WTC11 (cell line): ENCODE measurements at regions not wholly inside any gene's neighbourhood (a gene's known extent, or its start where the extent isn't known, plus 50 kb on each side); places are given as distances from the start of the nearest gene placed in this dataset.

ENCODE experiments used
- ATAC-seq: fragments of 200-7000 bp; cut with Tn5 transposase; 2 replicates; pipeline ENCODE4 v1.10.0; 2021; ENCODE audit warnings: mild to moderate bottlenecking, moderate library complexity
- CTCF ChIA-PET: fragments of 300-600 bp; sonication (Branson Sonifier 250); formaldehyde crosslinking; loops from one replicate; lab custom pipeline; 2021; ENCODE audit warnings: antibody characterized with exemption; lab: Charles Lee
- POLR2A ChIA-PET: fragments of 350-600 bp; sonication (Branson Sonifier 250); formaldehyde crosslinking; loops from one replicate; lab custom pipeline; 2021; ENCODE audit warnings: antibody characterized with exemption; lab: Charles Lee
- DNase-seq: peaks from one replicate; pipeline ENCODE4 v3.0.0; 2021; ENCODE audit warnings: low spot score
- H3K27ac Mint-ChIP-seq: 2 replicates; pipeline ENCODE4 v1.8.0; 2021; ENCODE audit warnings: mixed read lengths
- H3K27me3 Mint-ChIP-seq: 2 replicates; pipeline ENCODE4 v1.8.0; 2021; ENCODE audit warnings: low read depth, mild to moderate bottlenecking, moderate library complexity, mixed read lengths
- H3K36me3 Mint-ChIP-seq: 2 replicates; pipeline ENCODE4 v1.8.0; 2021; ENCODE audit warnings: mixed read lengths
- H3K4me1 Mint-ChIP-seq: 2 replicates; pipeline ENCODE4 v1.8.0; 2022; ENCODE audit warnings: mixed read lengths
- H3K4me3 Mint-ChIP-seq: 2 replicates; pipeline ENCODE4 v1.8.0; 2021; ENCODE audit warnings: mild to moderate bottlenecking, moderate library complexity, mixed read lengths
- H3K9me3 Mint-ChIP-seq: 2 replicates; pipeline ENCODE4 v1.8.0; 2021; ENCODE audit warnings: mixed read lengths
- ATF2 ChIP-seq: sonication (generic); formaldehyde crosslinking; IDR thresholded peaks from 2 replicates; pipeline ENCODE4 v1.8.1; 2022; ENCODE audit warnings: low read depth, missing genetic modification reagents, borderline replicate concordance
- ATF3 ChIP-seq: sonication (generic); formaldehyde crosslinking; conservative IDR thresholded peaks from 2 replicates; pipeline ENCODE4 v1.8.1; 2022; ENCODE audit warnings: mild to moderate bottlenecking, missing genetic modification reagents
- CDX4 ChIP-seq: fragments of 250-450 bp; sonication (Bioruptor Pico); IDR thresholded peaks from 2 replicates; pipeline ENCODE4 v1.9.0; 2021; ENCODE audit warnings: moderate library complexity, mild to moderate bottlenecking, inconsistent platforms, borderline replicate concordance
- CREM ChIP-seq: sonication (generic); formaldehyde crosslinking; IDR thresholded peaks from 2 replicates; pipeline ENCODE4 v1.8.1; 2022; ENCODE audit warnings: mild to moderate bottlenecking, missing genetic modification reagents, moderate library complexity
- EMX1 ChIP-seq: fragments of 250-450 bp; sonication (Bioruptor Pico); IDR thresholded peaks from 2 replicates; pipeline ENCODE4 v1.8.0; 2021; ENCODE audit warnings: mild to moderate bottlenecking
- GABPB1 ChIP-seq: sonication (generic); formaldehyde crosslinking; IDR thresholded peaks from 2 replicates; pipeline ENCODE4 v1.8.1; 2023; ENCODE audit warnings: mild to moderate bottlenecking, missing genetic modification reagents
- IRF1 ChIP-seq: sonication (generic); formaldehyde crosslinking; IDR thresholded peaks from 2 replicates; pipeline ENCODE4 v1.8.0; 2023; ENCODE audit warnings: missing genetic modification reagents
- NFATC4 ChIP-seq: fragments of 250-450 bp; sonication (Bioruptor Pico); IDR thresholded peaks from 2 replicates; pipeline ENCODE4 v1.9.0; 2021; ENCODE audit warnings: mild to moderate bottlenecking
- SOX15 ChIP-seq: fragments of 250-450 bp; sonication (Bioruptor Pico); IDR thresholded peaks from 2 replicates; pipeline ENCODE4 v1.9.0; 2021; ENCODE audit warnings: mild to moderate bottlenecking
- ZBTB43 ChIP-seq: sonication (generic); formaldehyde crosslinking; IDR thresholded peaks from 2 replicates; pipeline ENCODE4 v1.8.1; 2023; ENCODE audit warnings: mild to moderate bottlenecking, missing genetic modification reagents
- ZMAT4 ChIP-seq: fragments of 250-450 bp; sonication (Bioruptor Pico); IDR thresholded peaks from 2 replicates; pipeline ENCODE4 v1.9.0; 2021; ENCODE audit warnings: mild to moderate bottlenecking
- ZNF416 ChIP-seq: fragments of 250-450 bp; sonication (Bioruptor Pico); IDR thresholded peaks from 2 replicates; pipeline ENCODE4 v1.9.0; 2021; ENCODE audit warnings: mild to moderate bottlenecking, inconsistent platforms
- ZNF532 ChIP-seq: fragments of 250-450 bp; sonication (Bioruptor Pico); IDR thresholded peaks from 2 replicates; pipeline ENCODE4 v1.9.0; 2021; ENCODE audit warnings: mild to moderate bottlenecking, borderline replicate concordance

- no peak for TF ChIP-seq ZNF532
- TF ChIP-seq GABPB1 (CRISPR knock-in tag), result no peak
- no peak for TF ChIP-seq EMX1 (CRISPR knock-in tag)
Measured at GRCh38 chr15:38069511-38070011, 135.1 kb downstream of the TMCO5A start (continued).

- ATAC-seq, result no peak
- H3K9me3 Mint-ChIP-seq, result no peaks in the 10 kb centered on the region
- POLR2A ChIA-PET, result no interaction called here
- no peak for TF ChIP-seq ATF2 (CRISPR knock-in tag)
- TF ChIP-seq ZMAT4 (CRISPR knock-in tag), result no peak
- TF ChIP-seq ZBTB43 (CRISPR knock-in tag), result no peak
- TF ChIP-seq SOX15 (CRISPR knock-in tag), result no peak
- no peak for TF ChIP-seq CREM (CRISPR knock-in tag)
- no peak for TF ChIP-seq ZNF416 (CRISPR knock-in tag)
- H3K36me3 Mint-ChIP-seq, result no peaks in the 10 kb centered on the region
- CTCF ChIA-PET, result no interaction called here
- no peak overlapping the region for H3K4me3 Mint-ChIP-seq
- DNase-seq, result no peak
- H3K27ac Mint-ChIP-seq, result no peak overlapping the region
- peaks cover 68% of the 10 kb centered on the region for H3K27me3 Mint-ChIP-seq
- H3K4me1 Mint-ChIP-seq, result peaks cover 54% of the 10 kb centered on the region
Measured at GRCh38 chr15:38070778-38071177, 136.3 kb downstream of the TMCO5A start.

- peak overlapping the region; percentile 82 for H3K4me3 Mint-ChIP-seq
- H3K9me3 Mint-ChIP-seq, result no peaks in the 10 kb centered on the region
- TF ChIP-seq ATF3 (no peak), CDX4 (CRISPR knock-in tag) (no peak), IRF1 (CRISPR knock-in tag) (no peak), NFATC4 (no peak)
- POLR2A ChIA-PET, result no interaction called here
- no peak for ATAC-seq
- peaks cover 57% of the 10 kb centered on the region for H3K4me1 Mint-ChIP-seq
- no peak for DNase-seq
- H3K27ac Mint-ChIP-seq, result no peak overlapping the region
- H3K36me3 Mint-ChIP-seq, result no peaks in the 10 kb centered on the region
- peaks cover 74% of the 10 kb centered on the region for H3K27me3 Mint-ChIP-seq
- CTCF ChIA-PET, result interaction anchor here (1.5 kb wide), 1 partner anchor 12 kb away, joined by 7 read pairs; no protein-coding TSS in a partner anchor
Measured at GRCh38 chr15:38071211-38071972, 137.0 kb downstream of the TMCO5A start.
